Hematopoietic multipotent progenitor cell treated with erythropoietin and hydrocortisone succinate and interleukin-3 and kit ligand, for 6 days (in vitro differentiated cells): ENCODE measurements at regions not wholly inside any gene's neighbourhood (a gene's known extent, or its start where the extent isn't known, plus 50 kb on each side); places are given as distances from the start of the nearest gene placed in this dataset.
"Not testable (repeated sequence)": the region's sequence is repeated elsewhere in the genome, so short reads cannot be mapped to it uniquely, and the experiment has no call there.

Experiments used
- DNase-seq: peaks from one replicate; pipeline ENCODE4 v3.0.0-alpha.2; 2015

GRCh38 chr7:81111781-81112540, 193.1 kb upstream of the SEMA3C start:
- DNase-seq: peak; percentile 7

- DNase-seq: no peak
Measured at GRCh38 chr7:81111358-81111757, 192.5 kb upstream of the SEMA3C start.

- DNase-seq: no peak
Measured at GRCh38 chr7:81110673-81111072, 191.8 kb upstream of the SEMA3C start.

- DNase-seq: no peak
Measured at GRCh38 chr7:81098213-81098612, 179.4 kb upstream of the SEMA3C start.

- DNase-seq: no peak
Measured at GRCh38 chr7:81094952-81095351, 176.1 kb upstream of the SEMA3C start.

- DNase-seq: no peak
Measured at GRCh38 chr7:81081616-81082015, 162.8 kb upstream of the SEMA3C start.

- DNase-seq: no peak
Measured at GRCh38 chr7:81080553-81080952, 161.7 kb upstream of the SEMA3C start.

GRCh38 chr7:81079746-81080145, 160.9 kb upstream of the SEMA3C start:
- DNase-seq: no peak

- DNase-seq: no peak
Measured at GRCh38 chr7:81075150-81075549, 156.3 kb upstream of the SEMA3C start.

GRCh38 chr7:81074406-81074805, 155.6 kb upstream of the SEMA3C start:
- no peak for DNase-seq

- no peak for DNase-seq
Measured at GRCh38 chr7:81073931-81074251, 155.0 kb upstream of the SEMA3C start.

GRCh38 chr7:81070956-81071355, 152.1 kb upstream of the SEMA3C start:
- DNase-seq: no peak

GRCh38 chr7:81066797-81067196, 147.9 kb upstream of the SEMA3C start:
- no peak for DNase-seq

- no peak for DNase-seq
Measured at GRCh38 chr7:81064426-81064825, 145.6 kb upstream of the SEMA3C start.

- DNase-seq: no peak
Measured at GRCh38 chr7:81062755-81063154, 143.9 kb upstream of the SEMA3C start.

GRCh38 chr7:81057469-81057868, 138.6 kb upstream of the SEMA3C start:
- DNase-seq: not testable (repeated sequence)

GRCh38 chr7:81053623-81054022, 134.8 kb upstream of the SEMA3C start:
- no peak for DNase-seq

- DNase-seq: no peak
Measured at GRCh38 chr7:81051811-81052413, 133.1 kb upstream of the SEMA3C start.

- DNase-seq: no peak
Measured at GRCh38 chr7:81045491-81046030, 126.7 kb upstream of the SEMA3C start.

GRCh38 chr7:81042646-81043045, 123.8 kb upstream of the SEMA3C start:
- DNase-seq: not testable (repeated sequence)

- no peak for DNase-seq
Measured at GRCh38 chr7:81040496-81040895, 121.6 kb upstream of the SEMA3C start.

GRCh38 chr7:81036871-81037270, 118.0 kb upstream of the SEMA3C start:
- DNase-seq: no peak

GRCh38 chr7:81036057-81036456, 117.2 kb upstream of the SEMA3C start:
- no peak for DNase-seq

GRCh38 chr7:81031996-81032395, 113.1 kb upstream of the SEMA3C start:
- no peak for DNase-seq

GRCh38 chr7:81031243-81031642, 112.4 kb upstream of the SEMA3C start:
- no peak for DNase-seq
